ENCODE measurements at regions not wholly inside any gene's neighbourhood (a gene's known extent, or its start where the extent isn't known, plus 50 kb on each side); places are given as distances from the start of the nearest gene placed in this dataset.
"Not testable (repeated sequence)": the region's sequence is repeated elsewhere in the genome, so short reads cannot be mapped to it uniquely, and the experiment has no call there.

DNA sequence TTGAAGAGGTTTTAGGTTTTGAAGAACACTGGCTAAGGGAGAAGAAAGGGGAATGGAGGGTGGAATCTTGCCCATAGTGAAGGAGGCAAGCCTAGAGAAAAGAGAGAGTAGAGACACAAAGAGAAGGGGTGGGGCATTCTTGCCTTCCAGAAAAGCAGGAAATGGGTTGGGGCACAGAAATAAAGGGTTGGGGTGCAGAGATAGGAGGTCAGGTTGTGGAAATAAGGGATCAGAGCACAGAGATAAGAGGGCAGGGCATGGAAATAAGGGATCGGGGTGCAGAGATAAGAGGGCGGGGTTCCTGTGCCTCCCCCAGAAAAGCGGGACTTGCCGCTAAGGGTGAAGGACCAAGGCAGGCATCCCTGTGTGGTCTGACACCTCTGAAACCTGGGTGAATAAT, 69.9 kb downstream of the ALG1L2 start:
- DNase-seq: not testable (repeated sequence)

DNA sequence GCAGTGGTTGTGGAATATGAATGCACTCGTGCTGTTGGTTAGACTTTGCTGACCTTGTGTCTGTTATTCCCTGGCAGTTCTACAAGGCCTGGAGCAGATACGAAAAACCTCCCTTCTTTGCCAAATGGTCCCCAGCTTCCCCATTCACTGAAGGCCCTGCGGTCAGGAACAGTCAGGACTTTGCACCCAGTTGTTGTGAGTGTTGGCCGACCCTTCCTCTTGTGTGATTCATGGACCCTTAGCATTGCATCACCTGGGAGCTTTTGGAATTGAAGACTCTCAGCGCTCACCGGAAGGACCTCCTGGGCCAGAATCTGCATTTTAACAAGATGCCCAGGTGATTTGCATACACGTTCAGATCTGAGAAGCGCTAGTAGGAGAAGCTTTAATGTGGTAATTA, 71.6 kb downstream of the ALG1L2 start:
- not testable (repeated sequence) for DNase-seq

DNA sequence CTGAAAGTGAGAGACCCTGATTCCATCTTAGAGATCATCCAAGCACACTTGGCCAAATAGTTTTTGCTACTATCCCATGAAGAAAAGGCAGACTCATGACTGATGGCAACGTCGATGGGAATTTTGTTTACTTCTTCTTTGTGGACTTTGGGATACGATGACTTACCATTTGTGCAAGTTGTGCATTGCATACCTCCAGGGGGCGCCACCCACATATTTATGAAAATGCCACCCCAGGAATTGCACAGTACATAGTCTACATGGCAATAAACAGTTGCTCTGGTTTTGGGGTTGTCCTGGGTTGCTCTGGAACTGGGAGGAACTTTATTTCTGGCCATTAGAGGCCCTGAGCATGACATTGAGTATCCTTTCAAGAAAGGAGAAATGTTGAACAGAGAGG, 73.8 kb downstream of the ALG1L2 start:
- DNase-seq: not testable (repeated sequence)

- not testable (repeated sequence) for DNase-seq
Observed at GRCh38 chr3:130166856-130167255, 85.2 kb downstream of the ALG1L2 start.

- not testable (repeated sequence) for DNase-seq
Observed at GRCh38 chr3:130175195-130175594, 93.6 kb downstream of the ALG1L2 start.

DNA sequence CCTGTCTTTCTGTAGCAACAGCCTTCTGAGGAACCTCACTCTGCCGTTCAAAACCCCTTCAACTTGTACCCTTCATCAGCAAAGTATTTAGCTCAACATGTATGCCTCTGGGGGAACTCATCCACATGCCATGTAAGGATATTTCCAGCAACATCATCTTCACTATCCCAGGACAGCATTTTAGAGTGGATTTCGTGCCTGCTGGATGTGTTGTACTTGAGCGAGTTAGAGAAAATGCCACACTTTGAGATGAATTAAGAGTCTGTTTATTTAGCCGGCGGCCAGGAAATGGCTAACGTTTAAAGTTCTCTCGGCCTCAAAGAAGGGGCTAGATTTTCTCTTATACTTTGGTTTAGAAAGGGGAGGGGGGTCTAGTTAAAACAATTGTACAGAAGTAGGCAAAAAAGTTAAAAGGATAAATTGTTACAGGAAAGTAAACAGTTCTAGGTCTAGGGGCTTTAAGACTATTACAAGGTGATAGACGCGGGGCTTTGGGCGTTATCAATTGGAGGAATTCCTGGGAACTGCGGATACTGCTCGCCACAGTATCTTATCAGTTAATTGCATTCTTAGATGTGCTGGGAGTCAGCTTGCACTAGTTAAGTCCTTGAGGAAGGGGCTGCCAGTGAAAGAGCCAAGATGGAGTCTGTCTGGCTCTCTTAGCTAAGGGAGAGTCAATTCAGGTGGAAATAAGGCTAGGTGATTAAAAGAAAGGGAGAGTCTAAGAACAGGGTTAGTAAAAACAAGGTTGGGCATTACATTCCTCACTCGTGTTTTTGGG, 95.0 kb downstream of the ALG1L2 start:
- DNase-seq: not testable (repeated sequence)

DNA sequence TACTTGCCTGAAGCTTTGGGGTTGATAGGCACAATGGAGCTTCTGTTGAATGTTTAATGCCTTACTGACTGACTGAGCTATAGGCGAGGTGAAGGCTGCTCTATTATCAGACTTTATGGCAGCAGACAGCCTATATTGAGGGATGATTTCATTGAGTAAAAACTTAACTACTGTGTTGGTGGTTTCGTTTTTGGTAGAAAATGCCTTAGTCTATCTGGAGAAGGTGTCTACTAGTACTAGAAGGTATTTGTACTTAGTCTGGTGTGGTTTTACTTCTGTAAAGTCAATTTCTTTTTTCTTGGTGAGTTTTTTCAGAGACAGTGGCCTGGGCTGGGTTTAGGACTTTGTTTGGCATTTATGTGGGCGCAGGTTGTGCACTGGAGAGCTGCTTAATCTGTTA, 97.2 kb downstream of the ALG1L2 start:
- not testable (repeated sequence) for DNase-seq

DNA sequence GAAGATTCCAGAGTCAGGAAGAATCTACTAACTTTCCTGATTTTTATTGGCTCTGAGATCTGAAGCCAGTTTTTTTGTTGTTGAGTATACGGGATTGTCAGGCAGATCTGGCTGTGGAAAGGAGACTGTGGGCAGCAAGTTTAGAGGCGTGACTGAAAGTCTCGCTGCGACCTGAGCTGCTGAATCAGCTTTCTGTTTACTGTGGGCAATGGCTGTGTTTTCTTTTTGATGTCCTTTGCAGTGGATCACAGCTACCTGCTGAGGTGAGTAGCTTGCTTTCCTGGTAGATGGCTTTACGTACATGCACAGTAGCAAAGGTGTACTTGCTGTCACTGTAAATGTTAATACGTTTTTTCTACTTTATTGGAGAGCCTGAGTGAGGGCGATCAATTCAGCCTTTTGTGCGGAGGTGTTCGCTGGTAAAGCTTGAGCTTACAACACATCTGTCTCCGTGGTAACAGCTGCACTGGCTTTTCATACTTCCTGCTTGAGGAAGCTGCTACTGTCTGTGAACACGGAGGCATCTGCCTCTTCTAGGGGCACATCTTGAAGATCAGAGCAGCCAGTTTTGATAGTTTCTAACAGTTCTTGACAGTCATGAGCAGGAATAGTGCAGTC, 97.8 kb downstream of the ALG1L2 start:
- peak; percentile 7 to 18 for DNase-seq

- not testable (repeated sequence) for DNase-seq
Observed at GRCh38 chr3:130182475-130182874, 100.8 kb downstream of the ALG1L2 start.

- DNase-seq: not testable (repeated sequence)
Observed at GRCh38 chr3:130183689-130184088, 102.1 kb downstream of the ALG1L2 start.

DNA sequence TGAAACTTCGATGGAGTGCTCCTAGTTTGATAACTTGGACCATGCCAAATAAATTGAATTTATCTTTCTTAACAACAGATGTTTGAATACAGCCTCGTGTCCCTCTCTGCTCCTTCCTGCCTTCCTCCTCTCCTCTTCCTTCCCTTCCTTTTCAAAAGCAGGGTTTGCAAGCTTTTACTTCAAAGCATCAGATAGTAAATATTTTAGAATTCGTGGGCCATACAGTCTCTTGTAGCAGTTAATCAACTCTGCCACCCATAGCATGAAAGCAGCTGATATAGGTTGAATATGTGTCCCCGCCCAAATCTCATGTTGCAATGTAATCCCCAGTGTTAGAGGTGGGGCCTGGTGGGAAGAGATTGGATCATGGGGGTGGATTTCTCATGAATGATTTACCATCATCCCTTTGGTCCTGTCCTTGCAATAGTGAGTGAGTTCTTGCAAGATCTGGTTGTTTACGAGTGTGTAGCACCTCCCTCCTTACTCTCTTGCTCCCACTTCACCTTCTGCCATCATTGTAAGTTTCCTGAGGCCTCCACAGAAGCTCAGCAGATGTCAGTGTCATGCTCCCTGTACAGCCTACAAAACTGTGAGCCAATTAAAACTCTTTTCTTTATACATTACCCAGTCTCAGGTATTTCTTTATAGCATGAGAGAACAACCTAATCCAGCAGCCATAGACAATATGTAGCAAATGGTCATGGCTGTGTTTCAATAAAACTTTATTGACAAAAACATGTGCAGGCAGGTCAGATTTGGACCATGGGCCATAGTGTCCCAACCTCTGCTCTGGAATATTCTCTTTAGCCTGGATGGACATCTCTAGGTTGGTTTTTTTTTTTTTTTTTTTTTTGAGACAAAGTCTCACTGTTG, 102.8 kb downstream of the ALG1L2 start:
- DNase-seq: not testable (repeated sequence)

DNA sequence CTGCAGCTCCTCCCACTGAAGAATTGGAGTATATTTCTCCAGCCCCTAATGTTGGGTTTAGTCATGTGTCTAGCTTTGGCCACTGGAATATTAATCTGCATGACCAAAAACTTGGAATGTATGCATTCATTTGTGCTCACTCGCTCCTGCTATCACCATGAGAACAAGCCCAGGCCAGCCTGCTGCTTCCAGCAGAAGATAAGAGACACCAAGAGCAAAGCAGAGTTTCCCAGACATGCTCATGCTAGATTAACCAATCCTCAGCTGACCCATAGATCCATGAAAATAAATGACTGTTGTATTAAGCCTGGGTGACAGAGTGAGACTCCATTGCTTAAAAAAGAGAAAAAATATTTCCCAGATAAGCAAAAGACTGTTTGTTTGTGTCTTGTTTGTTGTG, 119.6 kb downstream of the ALG1L2 start:
- DNase-seq: not testable (repeated sequence)

DNA sequence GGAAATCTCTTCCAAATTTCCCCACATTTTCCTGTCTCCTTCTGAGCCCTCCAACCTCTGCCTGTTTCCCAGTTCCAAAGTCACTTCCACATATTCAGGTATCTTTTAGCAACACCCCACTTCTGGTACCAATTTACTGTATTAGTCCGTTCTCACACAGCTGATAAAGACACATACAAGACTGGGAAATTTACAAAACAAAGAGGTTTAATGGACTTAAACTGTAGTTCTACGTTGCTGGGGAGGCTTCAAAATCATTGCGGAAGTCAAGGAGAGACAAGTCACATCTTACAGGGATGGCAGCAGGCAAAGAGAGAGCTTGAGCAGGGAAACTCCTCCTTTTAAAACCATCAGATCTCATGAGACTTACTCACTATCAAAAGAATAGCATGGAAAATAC, 122.0 kb downstream of the ALG1L2 start:
- not testable (repeated sequence) for DNase-seq

- no peak for DNase-seq
Observed at GRCh38 chr3:130227540-130227939, 117.9 kb upstream of the COL6A5 start.

GRCh38 chr3:130242850-130243569, 102.5 kb upstream of the COL6A5 start:
- no peak for DNase-seq

DNA sequence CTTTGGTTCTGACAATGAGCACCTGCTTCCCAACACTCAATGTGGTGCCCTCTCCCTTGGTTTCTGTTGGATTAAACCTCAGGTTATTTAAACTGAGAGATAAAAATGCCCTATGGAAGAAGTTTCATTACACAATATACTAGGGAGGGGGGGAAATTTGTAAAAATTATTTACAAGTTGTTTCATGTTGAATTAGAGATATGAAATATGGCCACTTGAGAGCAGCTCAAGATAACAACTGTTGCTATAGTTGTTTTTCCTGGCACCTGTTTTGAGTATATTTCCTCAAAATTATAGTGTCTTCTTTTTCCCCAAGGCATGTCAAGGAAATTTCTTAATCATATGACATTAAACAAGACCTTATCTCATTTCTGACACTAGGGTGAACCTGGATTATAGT, 101.7 kb upstream of the COL6A5 start:
- no peak for DNase-seq

DNA sequence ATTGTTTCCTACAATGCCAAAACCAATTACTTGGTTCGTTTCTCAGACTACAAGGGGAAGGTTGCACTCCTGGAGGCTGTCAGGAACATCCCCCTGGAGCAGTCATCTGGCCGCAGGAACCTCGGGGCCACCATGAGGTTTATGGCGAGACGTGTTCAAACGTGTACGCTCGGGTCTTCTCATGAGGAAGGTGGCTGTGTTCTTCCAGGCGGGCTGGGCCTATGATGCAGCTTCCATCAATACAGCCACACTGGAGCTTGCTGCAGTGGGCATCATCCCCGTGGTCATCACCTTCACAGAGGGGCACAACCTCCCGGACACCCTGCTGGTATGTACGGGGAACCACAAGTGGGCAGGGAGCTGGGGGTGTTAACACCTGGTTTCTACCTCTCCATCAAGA, 94.5 kb upstream of the COL6A5 start:
- DNase-seq: no peak

GRCh38 chr3:130255442-130255841, 90.0 kb upstream of the COL6A5 start:
- no peak for DNase-seq

DNA sequence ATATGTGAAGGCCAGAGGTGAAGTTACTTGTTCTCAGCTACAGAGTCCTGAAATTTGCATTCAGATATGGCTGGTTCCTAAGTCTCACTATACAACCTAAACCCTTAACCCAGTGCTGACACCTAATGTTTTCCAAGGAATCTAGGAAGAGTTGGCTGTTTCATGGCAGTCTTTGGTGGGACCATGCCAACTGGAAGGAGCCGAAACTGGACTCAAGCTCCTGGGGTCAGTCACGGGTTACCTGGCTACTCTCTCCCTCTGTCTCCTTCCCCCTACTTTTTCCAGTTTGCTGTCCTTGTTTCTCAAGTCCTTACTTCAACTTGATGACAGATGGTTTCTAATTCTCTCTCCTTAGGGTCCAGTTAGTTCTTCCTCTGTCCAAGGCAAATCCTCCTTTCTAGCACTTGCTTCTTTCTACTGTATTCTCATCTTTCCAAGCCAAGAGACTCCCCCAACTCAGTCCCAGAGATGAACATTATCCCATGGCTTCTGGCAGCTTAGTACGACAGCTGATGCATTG, 88.6 kb upstream of the COL6A5 start:
- DNase-seq: no peak

GRCh38 chr3:130258532-130258952, 86.9 kb upstream of the COL6A5 start:
- no peak for DNase-seq

GRCh38 chr3:130259166-130259874, 86.2 kb upstream of the COL6A5 start:
- no peak for DNase-seq

- DNase-seq: no peak
Observed at GRCh38 chr3:130260918-130261317, 84.6 kb upstream of the COL6A5 start.

All from activated CD4-positive, alpha-beta T cell treated with anti-CD3 and anti-CD28 coated beads, Interleukin-2, amount 50 U/mL, for 4 hours (primary cell).